Ishikawa (cell line): ENCODE measurements at regions not wholly inside any gene's neighbourhood (a gene's known extent, or its start where the extent isn't known, plus 50 kb on each side); places are given as distances from the start of the nearest gene placed in this dataset.

Experiments
- CEBPB ChIP-seq: IDR thresholded peaks from 2 replicates; pipeline ENCODE4 v1.6.1; 2012
- CREB1 ChIP-seq: IDR thresholded peaks from 2 replicates; pipeline ENCODE4 v1.6.1; 2012; ENCODE audit warnings: low read depth
- EGR1 ChIP-seq: IDR thresholded peaks from 2 replicates; pipeline ENCODE4 v1.6.1; 2012
- EP300 ChIP-seq: IDR thresholded peaks from 2 replicates; pipeline ENCODE4 v1.6.1; 2012; ENCODE audit warnings: borderline replicate concordance
- FOXM1 ChIP-seq: IDR thresholded peaks from 2 replicates; pipeline ENCODE4 v1.6.1; 2012; ENCODE audit warnings: low read depth, borderline replicate concordance
- MAX ChIP-seq: IDR thresholded peaks from 2 replicates; pipeline ENCODE4 v1.6.1; 2012
- NFIC ChIP-seq: IDR thresholded peaks from 2 replicates; pipeline ENCODE4 v1.6.1; 2012
- RAD21 ChIP-seq: IDR thresholded peaks from 2 replicates; pipeline ENCODE4 v1.6.1; 2012; ENCODE audit warnings: low read depth
- REST ChIP-seq: IDR thresholded peaks from 2 replicates; pipeline ENCODE4 v1.6.1; 2012; ENCODE audit warnings: low read depth, mild to moderate bottlenecking
- TAF1 ChIP-seq: IDR thresholded peaks from 2 replicates; pipeline ENCODE4 v1.6.1; 2012; ENCODE audit warnings: low read depth, mild to moderate bottlenecking
- TCF12 ChIP-seq: IDR thresholded peaks from 2 replicates; pipeline ENCODE4 v1.6.1; 2012; ENCODE audit warnings: low read depth
- TEAD4 ChIP-seq: IDR thresholded peaks from 2 replicates; pipeline ENCODE4 v1.6.1; 2012
- USF1 ChIP-seq: IDR thresholded peaks from 2 replicates; pipeline ENCODE4 v1.6.1; 2012
- YY1 ChIP-seq: IDR thresholded peaks from 2 replicates; pipeline ENCODE4 v1.6.1; 2012; ENCODE audit warnings: low read depth
- ZBTB7A ChIP-seq: IDR thresholded peaks from 2 replicates; pipeline ENCODE4 v1.6.1; 2012; ENCODE audit warnings: low read depth

- TF ChIP-seq USF1 (no peak), YY1 (no peak), TEAD4 (no peak), TAF1 (no peak), REST (no peak), FOXM1 (no peak), EP300 (no peak), ZBTB7A (no peak), CREB1 (no peak), EGR1 (no peak), RAD21 (no peak), MAX (no peak), CEBPB (no peak), NFIC (no peak)
Observed at GRCh38 chrX:5042563-5042962, 1186.1 kb downstream of the NLGN4X start.

- no peak for TF ChIP-seq CEBPB
- TF ChIP-seq TAF1: no peak
- no peak for TF ChIP-seq USF1
- no peak for TF ChIP-seq NFIC
- no peak for TF ChIP-seq FOXM1
- TF ChIP-seq TEAD4: no peak
- no peak for TF ChIP-seq YY1
- TF ChIP-seq ZBTB7A: no peak
- no peak for TF ChIP-seq EGR1
- no peak for TF ChIP-seq MAX
- no peak for TF ChIP-seq EP300
Observed at GRCh38 chrX:5031792-5032191, 1196.9 kb downstream of the NLGN4X start.

- no peak for TF ChIP-seq RAD21
- TF ChIP-seq TAF1: no peak
- TF ChIP-seq EGR1: no peak
- no peak for TF ChIP-seq CEBPB
- no peak for TF ChIP-seq USF1
- no peak for TF ChIP-seq REST
- no peak for TF ChIP-seq TEAD4
- TF ChIP-seq YY1: no peak
- TF ChIP-seq EP300: no peak
- TF ChIP-seq MAX: no peak
- TF ChIP-seq CREB1: no peak
- TF ChIP-seq FOXM1: no peak
- no peak for TF ChIP-seq NFIC
- TF ChIP-seq ZBTB7A: no peak
- TF ChIP-seq TCF12: no peak
Observed at GRCh38 chrX:5015451-5015850, 1213.2 kb downstream of the NLGN4X start.

GRCh38 chrX:4994855-4995254 is 1233.8 kb downstream of the NLGN4X start:
- TF ChIP-seq FOXM1 (no peak), RAD21 (no peak), CEBPB (no peak), EGR1 (no peak)

- TF ChIP-seq ZBTB7A (no peak), USF1 (no peak), CREB1 (no peak), TAF1 (no peak), REST (no peak), YY1 (no peak), CEBPB (no peak), EP300 (no peak), FOXM1 (no peak), RAD21 (no peak), TEAD4 (no peak), TCF12 (no peak), EGR1 (no peak), NFIC (no peak)
Observed at GRCh38 chrX:4978613-4979012, 1250.1 kb downstream of the NLGN4X start.
